Stimulated activated naive CD4-positive, alpha-beta T cell (primary cell): ENCODE measurements at regions not wholly inside any gene's neighbourhood (a gene's known extent, or its start where the extent isn't known, plus 50 kb on each side); places are given as distances from the start of the nearest gene placed in this dataset.

Experiments used
- DNase-seq, 6 experiments: peaks; one replicate each; lab custom pipeline; 2025; lab: John Stamatoyannopoulos, UW

DNA sequence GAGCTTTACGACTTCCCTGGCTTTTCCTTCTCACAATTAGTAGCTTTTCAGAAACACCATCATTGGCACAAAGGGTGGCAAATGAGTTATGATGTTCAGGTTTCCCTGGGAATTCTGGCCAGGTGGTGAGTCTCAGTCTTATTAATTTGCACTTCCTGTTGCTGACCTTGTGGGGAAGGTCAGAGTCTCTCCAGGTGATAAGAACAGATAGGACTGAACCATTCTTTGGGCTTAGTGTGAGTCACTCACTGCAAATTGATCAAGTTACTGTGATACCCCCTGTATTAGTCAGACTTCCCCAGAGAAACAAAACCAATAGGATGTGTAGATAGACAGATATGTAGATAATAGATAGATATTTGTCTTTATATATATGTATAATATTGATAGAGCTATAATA lies 53.8 kb upstream of the RANBP3L start:
- DNase-seq = no peak

GRCh38 chr5:36356915-36357314 lies 55.2 kb upstream of the RANBP3L start:
- DNase-seq = no peak

- no peak for DNase-seq
Observed at GRCh38 chr5:36357391-36357975, 55.8 kb upstream of the RANBP3L start.

- no peak for DNase-seq
Observed at GRCh38 chr5:36359267-36359666, 57.6 kb upstream of the RANBP3L start.

DNA sequence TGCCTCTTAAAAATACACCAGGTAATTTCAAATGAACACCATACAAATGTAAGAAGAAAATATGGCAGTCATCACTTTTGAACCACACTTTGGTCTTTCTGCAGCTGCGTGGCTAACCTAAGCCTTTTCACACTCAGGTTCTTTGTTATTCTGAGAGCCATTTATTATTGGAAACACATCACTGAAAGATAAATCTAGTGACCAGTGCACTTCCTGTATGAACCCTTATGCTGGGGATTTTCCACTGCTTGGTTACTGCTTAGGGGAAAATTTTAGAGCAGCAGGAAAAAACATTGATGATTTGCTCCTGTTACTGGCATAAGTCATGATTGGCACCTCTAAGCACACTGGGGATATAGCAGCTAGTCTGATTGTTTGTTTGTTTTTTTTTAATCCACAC lies 58.6 kb upstream of the RANBP3L start:
- no peak for DNase-seq

DNA sequence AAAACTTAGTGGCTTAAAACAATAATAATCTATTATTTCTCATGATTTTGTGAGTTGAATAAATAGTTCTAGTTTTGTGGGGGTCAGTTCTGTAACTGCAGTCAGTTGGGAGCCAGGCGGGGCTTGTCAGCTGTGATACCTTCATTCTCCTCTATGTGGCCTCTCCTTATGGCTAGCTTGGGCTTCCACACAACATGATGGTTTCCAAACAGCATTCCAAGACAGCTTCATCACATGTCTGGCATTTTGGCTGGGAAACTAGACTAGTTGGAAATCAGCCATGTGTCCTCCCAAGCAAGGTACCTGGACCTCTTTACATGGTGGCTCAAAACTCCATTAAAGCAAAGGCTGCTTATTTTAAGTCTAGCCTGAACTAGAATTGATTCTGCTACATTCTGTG lies 61.4 kb upstream of the RANBP3L start:
- DNase-seq = no peak

GRCh38 chr5:36363744-36364143 lies 62.0 kb upstream of the RANBP3L start:
- no peak for DNase-seq

- DNase-seq = no peak
Observed at GRCh38 chr5:36364473-36364872, 62.8 kb upstream of the RANBP3L start.

DNA sequence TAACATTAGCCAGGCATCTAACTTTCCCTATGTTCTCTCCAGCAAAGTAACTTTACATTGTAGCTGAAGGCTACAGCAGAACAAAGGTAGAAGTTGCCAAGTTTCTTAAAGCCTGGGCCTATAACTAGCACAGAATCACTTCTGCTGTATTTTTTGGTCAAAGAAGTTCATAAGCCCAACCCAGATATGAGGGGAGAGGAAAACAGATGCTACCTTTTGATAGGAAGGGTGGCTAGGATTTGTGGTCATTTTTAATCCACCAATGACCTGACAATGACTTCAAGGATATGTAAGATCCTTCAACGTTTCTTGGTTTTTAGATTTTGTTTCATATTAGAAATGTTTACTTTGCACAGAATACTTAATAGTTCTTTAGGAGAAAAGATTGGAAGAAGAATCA lies 64.2 kb upstream of the RANBP3L start:
- no peak for DNase-seq

DNA sequence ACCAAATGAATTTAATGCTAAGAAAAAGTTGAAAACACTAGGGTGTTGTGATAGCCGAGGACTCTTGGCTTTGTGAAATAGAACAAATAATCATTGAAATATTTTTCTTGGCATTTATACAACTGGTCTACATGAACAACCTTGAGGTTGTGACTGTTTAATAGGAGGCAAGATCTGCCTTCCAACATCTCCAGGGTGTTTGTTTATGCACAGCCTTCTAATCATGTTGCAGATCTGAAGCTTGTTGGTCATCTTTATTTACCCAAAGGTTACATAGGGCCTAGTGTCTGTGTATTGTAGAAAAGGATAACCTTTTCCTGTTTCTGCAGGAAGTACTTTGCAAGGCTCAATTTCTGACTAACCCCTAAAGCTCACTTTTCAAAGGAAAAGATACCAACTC lies 65.2 kb upstream of the RANBP3L start:
- DNase-seq = no peak

GRCh38 chr5:36367524-36367923 lies 65.8 kb upstream of the RANBP3L start:
- DNase-seq = no peak

- no peak for DNase-seq
Observed at GRCh38 chr5:36369219-36369690, 67.6 kb upstream of the RANBP3L start.

DNA sequence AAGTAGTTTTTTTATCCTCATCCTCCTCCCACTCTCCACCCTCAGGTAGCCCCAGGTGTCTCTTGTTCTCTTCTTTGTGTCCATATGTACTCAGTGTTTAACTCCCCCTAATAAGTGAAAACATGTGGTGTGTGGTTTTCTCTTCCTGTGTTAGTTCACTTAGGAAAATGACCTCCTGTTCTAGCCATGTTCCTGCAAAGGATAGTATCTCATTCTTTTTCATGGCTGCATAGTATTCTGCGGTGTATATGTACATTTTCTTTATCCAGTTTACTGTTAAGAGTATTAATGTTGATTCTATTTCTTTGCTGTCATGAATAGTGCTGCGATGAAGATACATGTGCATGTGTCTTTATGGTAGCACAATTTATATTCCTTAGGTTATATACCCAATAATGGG lies 68.4 kb upstream of the RANBP3L start:
- DNase-seq = no peak

- no peak for DNase-seq
Observed at GRCh38 chr5:36371366-36371765, 69.7 kb upstream of the RANBP3L start.

DNA sequence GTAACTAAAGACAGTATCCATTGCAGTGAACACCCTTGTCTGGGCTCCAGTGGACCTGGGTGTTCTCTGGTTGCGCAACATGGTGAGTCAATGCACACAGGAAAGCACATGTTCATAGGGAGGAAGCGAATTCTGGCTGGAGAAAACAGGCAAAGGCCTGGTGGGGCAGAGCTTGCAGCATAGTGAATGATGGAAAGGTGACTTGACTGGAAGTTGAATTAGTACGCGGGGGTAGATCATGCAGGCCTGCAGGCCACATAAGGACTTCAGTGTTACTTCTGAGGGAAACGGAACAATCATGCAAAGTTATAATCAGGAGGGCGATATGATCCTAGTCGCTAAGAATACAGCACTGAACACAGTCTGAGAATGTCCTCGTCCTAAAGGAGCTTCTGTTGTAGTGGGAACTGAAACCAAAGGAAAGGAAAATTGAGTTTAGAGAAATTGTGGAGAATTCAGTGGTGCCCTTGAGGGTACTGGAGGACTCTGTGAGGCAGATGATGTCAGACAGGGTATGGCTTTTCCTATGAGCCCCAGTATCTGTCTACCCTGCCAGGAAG lies 71.9 kb upstream of the RANBP3L start:
- no peak for DNase-seq

GRCh38 chr5:36374266-36374862 lies 72.7 kb upstream of the RANBP3L start:
- DNase-seq = no peak

GRCh38 chr5:36377192-36377591 lies 75.5 kb upstream of the RANBP3L start:
- DNase-seq = no peak

GRCh38 chr5:36378551-36378950 lies 76.8 kb upstream of the RANBP3L start:
- no peak for DNase-seq

- DNase-seq = no peak
Observed at GRCh38 chr5:36382890-36383289, 81.2 kb upstream of the RANBP3L start.

GRCh38 chr5:36383942-36384341 lies 82.2 kb upstream of the RANBP3L start:
- DNase-seq = no peak

DNA sequence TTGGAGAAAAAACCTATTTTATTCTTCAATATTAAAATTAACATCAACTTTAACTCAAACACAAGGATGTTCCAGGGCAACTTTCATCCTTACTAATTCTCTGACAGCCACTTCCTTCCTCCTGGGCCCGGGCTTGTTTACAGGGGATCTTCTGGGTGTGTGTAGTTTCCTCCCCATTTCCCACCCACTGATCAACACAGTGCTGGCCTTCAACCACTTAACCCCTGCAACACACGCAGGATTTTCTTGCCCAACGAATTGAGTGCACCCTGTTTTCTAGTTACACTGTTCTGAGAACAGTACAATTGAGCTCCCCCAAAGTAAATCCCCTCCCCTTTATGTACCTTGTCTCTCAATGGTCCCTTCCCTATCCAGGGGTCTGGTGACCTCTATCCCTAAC lies 83.1 kb upstream of the RANBP3L start:
- no peak for DNase-seq

GRCh38 chr5:36385495-36385894 lies 83.8 kb upstream of the RANBP3L start:
- DNase-seq = no peak

DNA sequence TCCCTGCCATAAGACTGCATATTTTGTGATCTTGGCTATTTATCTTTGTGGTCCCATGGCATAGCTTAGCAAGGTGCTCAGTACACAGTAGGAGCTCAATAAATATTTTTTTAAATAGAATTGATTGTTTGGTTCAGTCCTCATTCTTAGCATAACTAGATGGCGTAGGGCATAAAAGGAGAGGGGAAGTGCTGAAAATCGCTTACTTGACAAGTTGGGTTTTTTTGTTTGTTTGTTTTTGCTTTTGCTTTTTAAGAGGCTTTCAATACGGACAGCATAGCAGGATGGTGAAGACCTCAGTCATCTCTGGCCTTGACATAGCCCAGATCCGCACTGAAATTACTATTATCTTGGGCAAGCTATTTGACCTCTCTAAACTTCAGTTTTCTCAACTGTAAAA lies 86.6 kb upstream of the RANBP3L start:
- DNase-seq = no peak

GRCh38 chr5:36389245-36389644 lies 87.5 kb upstream of the RANBP3L start:
- no peak for DNase-seq
